Neural cell (in vitro differentiated cells): ENCODE measurements at regions not wholly inside any gene's neighbourhood (a gene's known extent, or its start where the extent isn't known, plus 50 kb on each side); places are given as distances from the start of the nearest gene placed in this dataset.

Experiments
- H2AFZ ChIP-seq: fragments of 200-600, 300-800 bp; sonication (generic), shearing (Covaris generic); 2 replicates; pipeline ENCODE4 v1.6.0; 2014; ENCODE audit warnings: low read depth, mild to moderate bottlenecking, antibody characterized with exemption, low read length, moderate library complexity
- H3F3A ChIP-seq: fragments of 200-600 bp; shearing (Covaris generic); 2 replicates; pipeline ENCODE4 v1.6.1; 2016; ENCODE audit warnings: mild to moderate bottlenecking, moderate library complexity, mixed read lengths, antibody characterized with exemption, low read length; ENCODE audit not compliant: insufficient read depth, poor library complexity, severe bottlenecking
- H3K27ac ChIP-seq: fragments of 200-600, 300-800 bp; sonication (generic), shearing (Covaris generic); 2 replicates; pipeline ENCODE4 v1.5.1; 2014; ENCODE audit warnings: mild to moderate bottlenecking, low read length, moderate library complexity
- H3K27me3 ChIP-seq: fragments of 300-800, 200-600 bp; sonication (generic), shearing (Covaris generic); 2 replicates; pipeline ENCODE4 v1.6.0; 2014; ENCODE audit warnings: mild to moderate bottlenecking, low read depth, low read length, moderate library complexity; ENCODE audit not compliant: insufficient read depth
- H3K36me3 ChIP-seq: fragments of 300-800, 200-600 bp; sonication (generic), shearing (Covaris generic); 2 replicates; pipeline ENCODE4 v1.5.1; 2014; ENCODE audit warnings: mild to moderate bottlenecking, antibody characterized with exemption, low read length, moderate library complexity; ENCODE audit not compliant: insufficient read depth
- H3K4me2 ChIP-seq: fragments of 300-800, 200-600 bp; sonication (generic), shearing (Covaris generic); 2 replicates; pipeline ENCODE4 v1.6.0; 2014; ENCODE audit warnings: mild to moderate bottlenecking, low read length
- H3K4me3 ChIP-seq: fragments of 300-800, 200-600 bp; sonication (generic), shearing (Covaris generic); 2 replicates; pipeline ENCODE4 v1.5.1; 2014; ENCODE audit warnings: mild to moderate bottlenecking, low read length, moderate library complexity
- H3K79me2 ChIP-seq: fragments of 200-600 bp; shearing (Covaris generic); replicated peaks from 2 replicates; pipeline ENCODE4 v1.6.0; 2014; ENCODE audit warnings: mild to moderate bottlenecking, low read length, moderate library complexity; ENCODE audit not compliant: insufficient read depth
- H3K9ac ChIP-seq: fragments of 300-800, 200-600 bp; sonication (generic), shearing (Covaris generic); 2 replicates; pipeline ENCODE4 v1.6.1; 2016; ENCODE audit warnings: mild to moderate bottlenecking, low read length, mixed read lengths
- H3K9me2 ChIP-seq: fragments of 200-600 bp; shearing (Covaris generic); 2 replicates; pipeline ENCODE4 v1.6.1; 2016; ENCODE audit warnings: mild to moderate bottlenecking, low read length, mixed read lengths; ENCODE audit not compliant: insufficient read depth
- H3K9me3 ChIP-seq: fragments of 200-600, 300-800 bp; sonication (generic), shearing (Covaris generic); 2 replicates; pipeline ENCODE4 v1.6.1; 2016; ENCODE audit warnings: mild to moderate bottlenecking, mixed run types, low read length, moderate library complexity, mixed read lengths
- H4K20me1 ChIP-seq: fragments of 200-600 bp; shearing (Covaris generic); 2 replicates; pipeline ENCODE4 v1.6.1; 2016; ENCODE audit warnings: mild to moderate bottlenecking, mixed run types; ENCODE audit not compliant: insufficient read depth
- CTCF ChIP-seq: fragments of 450-650 bp; IDR thresholded peaks from 2 replicates; pipeline ENCODE4 v1.5.1; 2014; ENCODE audit warnings: antibody characterized with exemption, mild to moderate bottlenecking, moderate library complexity; ENCODE audit not compliant: poor library complexity, severe bottlenecking
- EP300 ChIP-seq: fragments of 450-650 bp; conservative IDR thresholded peaks from 2 replicates; pipeline ENCODE4 v1.6.1; 2014; ENCODE audit warnings: antibody characterized with exemption, mild to moderate bottlenecking, moderate library complexity; ENCODE audit not compliant: poor library complexity, severe bottlenecking
- EZH2 ChIP-seq: fragments of 200-600, 300-800 bp; shearing (Covaris generic), sonication (generic); IDR thresholded peaks from 2 replicates; pipeline ENCODE4 v1.6.1; 2014; ENCODE audit warnings: antibody characterized with exemption, low read length, borderline replicate concordance, mild to moderate bottlenecking; ENCODE audit not compliant: insufficient read depth, poor library complexity, severe bottlenecking
- MXI1 ChIP-seq: fragments of 450-650 bp; conservative IDR thresholded peaks from 2 replicates; pipeline ENCODE4 v1.6.1; 2014; ENCODE audit warnings: antibody characterized with exemption, mild to moderate bottlenecking; ENCODE audit not compliant: poor library complexity, severe bottlenecking
- POLR2AphosphoS5 ChIP-seq: IDR thresholded peaks from 2 replicates; pipeline ENCODE4 v1.6.1; 2012
- RAD21 ChIP-seq: fragments of 450-650 bp; conservative IDR thresholded peaks from 2 replicates; pipeline ENCODE4 v1.6.1; 2014; ENCODE audit warnings: antibody characterized with exemption, mild to moderate bottlenecking, moderate library complexity
- REST ChIP-seq: IDR thresholded peaks from 2 replicates; pipeline ENCODE4 v1.6.1; 2012; ENCODE audit warnings: borderline replicate concordance
- SMC3 ChIP-seq: fragments of 450-650 bp; conservative IDR thresholded peaks from 2 replicates; pipeline ENCODE4 v1.6.1; 2014; ENCODE audit warnings: antibody characterized with exemption, mild to moderate bottlenecking, moderate library complexity; ENCODE audit not compliant: poor library complexity
- TAF1 ChIP-seq: IDR thresholded peaks from 2 replicates; pipeline ENCODE4 v1.6.1; 2012; ENCODE audit warnings: low read depth

DNA sequence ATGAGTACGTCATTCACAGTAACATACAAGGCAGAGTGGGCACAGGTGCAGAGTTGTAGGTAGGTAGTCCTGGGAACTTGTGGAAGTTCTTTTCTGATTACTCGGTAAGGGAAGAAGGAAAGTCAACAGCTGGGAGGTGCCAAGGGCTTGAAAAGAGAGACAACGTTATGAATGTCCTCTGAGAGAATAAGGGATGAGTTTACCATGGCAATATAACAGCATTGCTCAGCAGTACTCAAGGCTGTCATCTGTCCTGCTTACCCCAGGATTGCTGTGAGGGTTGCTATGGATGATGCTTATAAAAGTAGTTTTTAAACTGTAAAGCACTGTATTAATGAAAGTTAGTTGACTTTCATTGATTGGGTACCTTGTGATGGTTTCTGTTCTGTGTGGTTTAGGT lies 369.1 kb upstream of the SGCD start:
- no peaks in the 10 kb centered on the region for H3K9me3 ChIP-seq
- H4K20me1 ChIP-seq, result no peaks in the 10 kb centered on the region
- no peaks in the 10 kb centered on the region for H3F3A ChIP-seq
- H3K27me3 ChIP-seq, result no peaks in the 10 kb centered on the region
- TF ChIP-seq SMC3, result no peak
- no peak for TF ChIP-seq REST
- TF ChIP-seq EP300, result no peak
- TF ChIP-seq TAF1, result no peak
- TF ChIP-seq MXI1, result no peak
- TF ChIP-seq CTCF, result no peak
- TF ChIP-seq POLR2AphosphoS5, result no peak
- no peak for TF ChIP-seq RAD21
- TF ChIP-seq EZH2, result no peak
- no peaks in the 10 kb centered on the region for H3K79me2 ChIP-seq
- H3K4me3 ChIP-seq, result no peak overlapping the region
- H3K36me3 ChIP-seq, result no peaks in the 10 kb centered on the region
- no peak overlapping the region for H2AFZ ChIP-seq
- H3K9ac ChIP-seq, result no peak overlapping the region
- no peak overlapping the region for H3K27ac ChIP-seq
- no peaks in the 10 kb centered on the region for H3K9me2 ChIP-seq
- H3K4me2 ChIP-seq, result no peak overlapping the region

- Histone ChIP-seq H2AFZ (no peak overlapping the region), H3K9me2 (no peaks in the 10 kb centered on the region), H3K9ac (no peak overlapping the region), H3K9me3 (no peaks in the 10 kb centered on the region), H3F3A (no peaks in the 10 kb centered on the region), H4K20me1 (no peaks in the 10 kb centered on the region), H3K79me2 (no peaks in the 10 kb centered on the region), H3K27me3 (no peaks in the 10 kb centered on the region), H3K4me3 (no peak overlapping the region), H3K36me3 (no peaks in the 10 kb centered on the region), H3K4me2 (no peak overlapping the region), H3K27ac (no peak overlapping the region)
- TF ChIP-seq MXI1 (no peak), POLR2AphosphoS5 (no peak), EZH2 (no peak), EP300 (no peak), SMC3 (no peak), TAF1 (no peak), RAD21 (no peak), REST (no peak), CTCF (no peak)
Observed at GRCh38 chr5:155959082-155959481, 367.9 kb upstream of the SGCD start.
